Activated B cell treated with CpG ODN at 0.5 μM for 24 hours (primary cell): ENCODE measurements at regions not wholly inside any gene's neighbourhood (a gene's known extent, or its start where the extent isn't known, plus 50 kb on each side); places are given as distances from the start of the nearest gene placed in this dataset.
"Not testable (repeated sequence)": the region's sequence is repeated elsewhere in the genome, so short reads cannot be mapped to it uniquely, and the experiment has no call there.

Experiments
- ATAC-seq: fragments of 200-7000 bp; cut with Tn5 transposase; one replicate; pipeline ENCODE4 v1.10.0; 2021; ENCODE audit warnings: low read depth, mild to moderate bottlenecking, moderate library complexity
- CTCF ChIA-PET: fragments of 350-600 bp; sonication (Branson Sonifier 250); formaldehyde crosslinking; loops from one replicate; lab custom pipeline; 2021; ENCODE audit warnings: antibody characterized with exemption; lab: Charles Lee
- POLR2A ChIA-PET: fragments of 350-600 bp; sonication (Branson Sonifier 250); formaldehyde crosslinking; loops from one replicate; lab custom pipeline; 2021; ENCODE audit warnings: antibody characterized with exemption; lab: Charles Lee
- DNase-seq: peaks from one replicate; pipeline ENCODE4 v3.0.0; 2022
- H3K27ac Mint-ChIP-seq: one replicate; pipeline ENCODE4 v1.8.0; 2020; ENCODE audit warnings: mixed read lengths
- H3K27me3 Mint-ChIP-seq: one replicate; pipeline ENCODE4 v1.8.0; 2021; ENCODE audit warnings: mixed read lengths
- H3K36me3 Mint-ChIP-seq: one replicate; pipeline ENCODE4 v1.8.0; 2021; ENCODE audit warnings: low read depth, mixed read lengths
- H3K4me1 Mint-ChIP-seq: one replicate; pipeline ENCODE4 v1.8.0; 2021; ENCODE audit warnings: mixed read lengths
- H3K4me3 Mint-ChIP-seq: one replicate; pipeline ENCODE4 v1.8.0; 2020; ENCODE audit warnings: mild to moderate bottlenecking, mixed read lengths
- H3K9me3 Mint-ChIP-seq: one replicate; pipeline ENCODE4 v1.8.0; 2020; ENCODE audit warnings: mixed read lengths
- CTCF ChIP-seq: fragments of 200-600 bp; IDR thresholded peaks from one replicate; pipeline ENCODE4 v1.8.0; 2022; ENCODE audit warnings: antibody characterized with exemption, mild to moderate bottlenecking
- intact Hi-C: fragments of 100-400 bp; cut with micrococcal nuclease; formaldehyde crosslinking; loops from one replicate; pipeline ENCODE4 v1.15.1; 2024

GRCh38 chr3:125916376-125916978 is 52.5 kb upstream of the ROPN1B start:
- no peak for TF ChIP-seq CTCF
- Mint-ChIP-seq H3K36me3 (peaks cover 3% of the 10 kb centered on the region), H3K9me3 (no peaks in the 10 kb centered on the region), H3K4me1 (peaks cover 11% of the 10 kb centered on the region), H3K4me3 (peak overlapping the region; percentile 90), H3K27ac (peak overlapping the region; percentile 90), H3K27me3 (no peaks in the 10 kb centered on the region)
- intact Hi-C loops: loop anchor here (1.0 to 5.0 kb wide), 12 partner anchors 74 to 1756 kb away; partner anchors contain the start of genes ABTB1, CHCHD6, KLF15 and OSBPL11
- ATAC-seq (peak; percentile 90), DNase-seq (peak; percentile 91)
- ChIA-PET CTCF (no interaction called here), POLR2A (interaction anchor here (0.6 kb wide), 1 partner anchor 192 kb away, joined by 3 read pairs; no protein-coding TSS in a partner anchor)

- H3K4me1 Mint-ChIP-seq: peaks cover 11% of the 10 kb centered on the region
- ATAC-seq, H3K9me3 Mint-ChIP-seq, POLR2A ChIA-PET, CTCF ChIA-PET, H3K27me3 Mint-ChIP-seq, H3K36me3 Mint-ChIP-seq: not testable (repeated sequence)
- peak overlapping the region; percentile 90 for H3K27ac Mint-ChIP-seq
- intact Hi-C loops: loop anchor here (2.0 to 5.0 kb wide), 7 partner anchors 440 to 1755 kb away; partner anchors contain the start of genes ABTB1, KLF15, PLXNA1 and TPRA1
- DNase-seq: peak; percentile 49
- H3K4me3 Mint-ChIP-seq: peak overlapping the region; percentile 90
These were observed 51.9 kb upstream of the ROPN1B start for GRCh38 chr3:125917020-125917549.

GRCh38 chr3:125918024-125918423 is 51.0 kb upstream of the ROPN1B start:
- H3K36me3 Mint-ChIP-seq, ATAC-seq, CTCF ChIA-PET, H3K4me3 Mint-ChIP-seq, DNase-seq, H3K27ac Mint-ChIP-seq, H3K9me3 Mint-ChIP-seq, H3K27me3 Mint-ChIP-seq, POLR2A ChIA-PET: not testable (repeated sequence)
- peaks cover 11% of the 10 kb centered on the region for H3K4me1 Mint-ChIP-seq
- intact Hi-C loops: loop anchor here (5.0 kb wide), 4 partner anchors 469 to 1754 kb away; partner anchors contain the start of genes ABTB1, PLXNA1 and UMPS

- H3K4me3 Mint-ChIP-seq, H3K36me3 Mint-ChIP-seq, CTCF ChIA-PET, ATAC-seq, DNase-seq, H3K27me3 Mint-ChIP-seq, POLR2A ChIA-PET, H3K9me3 Mint-ChIP-seq: not testable (repeated sequence)
- intact Hi-C loops: loop anchor here (5.0 kb wide), 4 partner anchors 469 to 1754 kb away; partner anchors contain the start of genes ABTB1, PLXNA1 and UMPS
- H3K27ac Mint-ChIP-seq: peak overlapping the region; percentile 24
- H3K4me1 Mint-ChIP-seq: peaks cover 11% of the 10 kb centered on the region
These were observed 50.5 kb upstream of the ROPN1B start for GRCh38 chr3:125918451-125918850.

GRCh38 chr3:125918866-125919265 is 50.1 kb upstream of the ROPN1B start:
- DNase-seq, ATAC-seq, H3K4me3 Mint-ChIP-seq, CTCF ChIA-PET, H3K27me3 Mint-ChIP-seq, H3K36me3 Mint-ChIP-seq, H3K9me3 Mint-ChIP-seq, POLR2A ChIA-PET: not testable (repeated sequence)
- intact Hi-C loops: loop anchor here (5.0 kb wide), 4 partner anchors 468 to 1753 kb away; partner anchors contain the start of genes ABTB1, PLXNA1 and UMPS
- Mint-ChIP-seq H3K4me1 (peaks cover 11% of the 10 kb centered on the region), H3K27ac (peak overlapping the region; percentile 24)
